ENCODE measurements at regions not wholly inside any gene's neighbourhood (a gene's known extent, or its start where the extent isn't known, plus 50 kb on each side); places are given as distances from the start of the nearest gene placed in this dataset.

DNA sequence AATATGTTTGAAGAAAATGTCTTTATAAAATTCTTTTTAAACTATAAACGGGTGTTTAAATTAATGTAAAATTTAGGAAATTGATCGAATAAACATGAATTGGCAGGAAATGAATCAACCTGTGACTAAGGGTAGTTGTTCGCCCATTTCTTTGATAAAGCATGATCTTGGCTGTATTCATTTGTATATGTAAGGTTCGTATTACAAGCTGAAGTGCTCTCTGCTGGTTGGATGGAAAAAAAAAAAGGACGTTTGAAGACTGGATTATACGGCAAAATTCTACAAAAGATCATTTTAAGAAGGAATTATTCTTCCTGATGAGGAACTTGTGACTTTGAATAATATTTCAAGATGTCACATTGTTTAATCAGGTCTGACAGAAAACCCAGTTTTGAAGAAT lies 185.4 kb upstream of the ANK3 start:
- H3K4me1 ChIP-seq (ENCODE audit: insufficient read depth): peaks cover 47% of the 10 kb centered on the region
- H3K9me3 Mint-ChIP-seq: peaks cover 5% of the 10 kb centered on the region; the same call in 2 of the 3 replicates
- H4K20me1 ChIP-seq (replicated peaks; ENCODE audit: insufficient read depth): no peaks in the 10 kb centered on the region
- H3K4me3 ChIP-seq: no peak overlapping the region
- H3K9me2 ChIP-seq (ENCODE audit: insufficient read depth): no peaks in the 10 kb centered on the region
- no peaks in the 10 kb centered on the region for H3K36me3 ChIP-seq (ENCODE audit: insufficient read depth)
- no peaks in the 10 kb centered on the region for H3K27me3 ChIP-seq (ENCODE audit: insufficient read depth)
- no peak for ATAC-seq
- peak overlapping the region; percentile 45; the same call in 1 of the 2 replicates for H3K27ac Mint-ChIP-seq
- no peak for DNase-seq (ENCODE audit: low spot score)
- H2AFZ ChIP-seq: no peak overlapping the region
- no peak overlapping the region for H3K27ac ChIP-seq (ENCODE audit: low read depth)
- H3K36me3 Mint-ChIP-seq (ENCODE audit: low read depth): peaks cover 9% of the 10 kb centered on the region; the same call in 2 of the 3 replicates
- no peaks in the 10 kb centered on the region for H3K27me3 Mint-ChIP-seq (ENCODE audit: insufficient read depth, low read depth, poor library complexity)
- H3K79me2 ChIP-seq (replicated peaks; ENCODE audit: insufficient read depth): no peaks in the 10 kb centered on the region
- no peak for TF ChIP-seq POLR2AphosphoS5 (IDR thresholded peaks at IDR 0.05; ENCODE audit: low read depth)
- TF ChIP-seq, protein P1, sequence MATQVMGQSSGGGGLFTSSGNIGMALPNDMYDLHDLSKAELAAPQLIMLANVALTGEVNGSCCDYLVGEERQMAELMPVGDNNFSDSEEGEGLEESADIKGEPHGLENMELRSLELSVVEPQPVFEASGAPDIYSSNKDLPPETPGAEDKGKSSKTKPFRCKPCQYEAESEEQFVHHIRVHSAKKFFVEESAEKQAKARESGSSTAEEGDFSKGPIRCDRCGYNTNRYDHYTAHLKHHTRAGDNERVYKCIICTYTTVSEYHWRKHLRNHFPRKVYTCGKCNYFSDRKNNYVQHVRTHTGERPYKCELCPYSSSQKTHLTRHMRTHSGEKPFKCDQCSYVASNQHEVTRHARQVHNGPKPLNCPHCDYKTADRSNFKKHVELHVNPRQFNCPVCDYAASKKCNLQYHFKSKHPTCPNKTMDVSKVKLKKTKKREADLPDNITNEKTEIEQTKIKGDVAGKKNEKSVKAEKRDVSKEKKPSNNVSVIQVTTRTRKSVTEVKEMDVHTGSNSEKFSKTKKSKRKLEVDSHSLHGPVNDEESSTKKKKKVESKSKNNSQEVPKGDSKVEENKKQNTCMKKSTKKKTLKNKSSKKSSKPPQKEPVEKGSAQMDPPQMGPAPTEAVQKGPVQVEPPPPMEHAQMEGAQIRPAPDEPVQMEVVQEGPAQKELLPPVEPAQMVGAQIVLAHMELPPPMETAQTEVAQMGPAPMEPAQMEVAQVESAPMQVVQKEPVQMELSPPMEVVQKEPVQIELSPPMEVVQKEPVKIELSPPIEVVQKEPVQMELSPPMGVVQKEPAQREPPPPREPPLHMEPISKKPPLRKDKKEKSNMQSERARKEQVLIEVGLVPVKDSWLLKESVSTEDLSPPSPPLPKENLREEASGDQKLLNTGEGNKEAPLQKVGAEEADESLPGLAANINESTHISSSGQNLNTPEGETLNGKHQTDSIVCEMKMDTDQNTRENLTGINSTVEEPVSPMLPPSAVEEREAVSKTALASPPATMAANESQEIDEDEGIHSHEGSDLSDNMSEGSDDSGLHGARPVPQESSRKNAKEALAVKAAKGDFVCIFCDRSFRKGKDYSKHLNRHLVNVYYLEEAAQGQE (IDR thresholded peaks at IDR 0.05; ENCODE audit: unreplicated experiment): no peak
- TF ChIP-seq, protein P2, sequence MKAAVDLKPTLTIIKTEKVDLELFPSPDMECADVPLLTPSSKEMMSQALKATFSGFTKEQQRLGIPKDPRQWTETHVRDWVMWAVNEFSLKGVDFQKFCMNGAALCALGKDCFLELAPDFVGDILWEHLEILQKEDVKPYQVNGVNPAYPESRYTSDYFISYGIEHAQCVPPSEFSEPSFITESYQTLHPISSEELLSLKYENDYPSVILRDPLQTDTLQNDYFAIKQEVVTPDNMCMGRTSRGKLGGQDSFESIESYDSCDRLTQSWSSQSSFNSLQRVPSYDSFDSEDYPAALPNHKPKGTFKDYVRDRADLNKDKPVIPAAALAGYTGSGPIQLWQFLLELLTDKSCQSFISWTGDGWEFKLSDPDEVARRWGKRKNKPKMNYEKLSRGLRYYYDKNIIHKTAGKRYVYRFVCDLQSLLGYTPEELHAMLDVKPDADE (IDR thresholded peaks at IDR 0.05): no peak
- H3K4me2 ChIP-seq: 0 out of 2 replicates have a peak overlapping the region, but pooled peaks have one; percentile 41
- H3F3A ChIP-seq (replicated peaks; ENCODE audit: low read depth): no peaks in the 10 kb centered on the region
- H3K4me3 Mint-ChIP-seq: no peak overlapping the region
- H3K4me1 Mint-ChIP-seq: peaks cover 52% of the 10 kb centered on the region

DNA sequence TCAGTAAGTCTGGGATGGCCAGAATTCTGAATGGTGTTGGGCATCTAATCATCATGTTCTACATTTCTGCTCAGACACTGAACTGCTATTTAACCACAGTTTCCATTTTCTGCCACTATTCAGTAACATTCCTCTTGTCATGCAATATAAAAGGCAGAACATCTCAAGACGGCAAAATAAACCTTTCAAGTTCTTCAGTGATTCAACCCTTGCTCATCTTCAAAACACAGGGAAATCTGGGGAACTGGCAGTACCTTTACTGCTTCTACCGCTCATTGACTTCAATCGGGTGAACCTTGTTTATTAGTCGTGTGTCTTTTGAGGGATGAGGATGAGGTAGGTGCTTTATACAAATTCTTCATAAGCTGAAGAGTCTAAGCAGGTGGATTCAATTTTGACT lies 184.7 kb upstream of the ANK3 start:
- no peaks in the 10 kb centered on the region for H3K36me3 ChIP-seq (ENCODE audit: insufficient read depth)
- no peak overlapping the region for H2AFZ ChIP-seq
- no peaks in the 10 kb centered on the region for H3K27me3 Mint-ChIP-seq (ENCODE audit: insufficient read depth, low read depth, poor library complexity)
- H3K27ac ChIP-seq (ENCODE audit: low read depth): 0 out of 2 replicates have a peak overlapping the region, but pooled peaks have one; percentile 3
- peak overlapping the region; percentile 41; the same call in 1 of the 2 replicates for H3K4me2 ChIP-seq
- no peak overlapping the region; the same call in 1 of the 2 replicates for H3K27ac Mint-ChIP-seq
- no peaks in the 10 kb centered on the region for H4K20me1 ChIP-seq (replicated peaks; ENCODE audit: insufficient read depth)
- peaks cover 9% of the 10 kb centered on the region; the same call in 2 of the 3 replicates for H3K36me3 Mint-ChIP-seq (ENCODE audit: low read depth)
- no peaks in the 10 kb centered on the region for H3K27me3 ChIP-seq (ENCODE audit: insufficient read depth)
- H3K4me3 Mint-ChIP-seq: no peak overlapping the region
- H3K9me2 ChIP-seq (ENCODE audit: insufficient read depth): no peaks in the 10 kb centered on the region
- H3F3A ChIP-seq (replicated peaks; ENCODE audit: low read depth): no peaks in the 10 kb centered on the region
- H3K79me2 ChIP-seq (replicated peaks; ENCODE audit: insufficient read depth): no peaks in the 10 kb centered on the region
- no peak overlapping the region for H3K4me3 ChIP-seq
- no peak for TF ChIP-seq EZH2 (IDR thresholded peaks at IDR 0.05; ENCODE audit: low read depth, unreplicated experiment)
- TF ChIP-seq CREB1 (CRISPR knock-in tag; IDR thresholded peaks at IDR 0.05; ENCODE audit: low read depth): no peak
- no peak for TF ChIP-seq POLR2AphosphoS5 (IDR thresholded peaks at IDR 0.05; ENCODE audit: low read depth)
- TF ChIP-seq ZNF114 (CRISPR knock-in tag; IDR thresholded peaks at IDR 0.05): no peak
- no peak for TF ChIP-seq JUNB (IDR thresholded peaks at IDR 0.05; ENCODE audit: unreplicated experiment)
- TF ChIP-seq NANOG (IDR thresholded peaks at IDR 0.05; ENCODE audit: borderline replicate concordance): no peak
- TF ChIP-seq, protein P3, sequence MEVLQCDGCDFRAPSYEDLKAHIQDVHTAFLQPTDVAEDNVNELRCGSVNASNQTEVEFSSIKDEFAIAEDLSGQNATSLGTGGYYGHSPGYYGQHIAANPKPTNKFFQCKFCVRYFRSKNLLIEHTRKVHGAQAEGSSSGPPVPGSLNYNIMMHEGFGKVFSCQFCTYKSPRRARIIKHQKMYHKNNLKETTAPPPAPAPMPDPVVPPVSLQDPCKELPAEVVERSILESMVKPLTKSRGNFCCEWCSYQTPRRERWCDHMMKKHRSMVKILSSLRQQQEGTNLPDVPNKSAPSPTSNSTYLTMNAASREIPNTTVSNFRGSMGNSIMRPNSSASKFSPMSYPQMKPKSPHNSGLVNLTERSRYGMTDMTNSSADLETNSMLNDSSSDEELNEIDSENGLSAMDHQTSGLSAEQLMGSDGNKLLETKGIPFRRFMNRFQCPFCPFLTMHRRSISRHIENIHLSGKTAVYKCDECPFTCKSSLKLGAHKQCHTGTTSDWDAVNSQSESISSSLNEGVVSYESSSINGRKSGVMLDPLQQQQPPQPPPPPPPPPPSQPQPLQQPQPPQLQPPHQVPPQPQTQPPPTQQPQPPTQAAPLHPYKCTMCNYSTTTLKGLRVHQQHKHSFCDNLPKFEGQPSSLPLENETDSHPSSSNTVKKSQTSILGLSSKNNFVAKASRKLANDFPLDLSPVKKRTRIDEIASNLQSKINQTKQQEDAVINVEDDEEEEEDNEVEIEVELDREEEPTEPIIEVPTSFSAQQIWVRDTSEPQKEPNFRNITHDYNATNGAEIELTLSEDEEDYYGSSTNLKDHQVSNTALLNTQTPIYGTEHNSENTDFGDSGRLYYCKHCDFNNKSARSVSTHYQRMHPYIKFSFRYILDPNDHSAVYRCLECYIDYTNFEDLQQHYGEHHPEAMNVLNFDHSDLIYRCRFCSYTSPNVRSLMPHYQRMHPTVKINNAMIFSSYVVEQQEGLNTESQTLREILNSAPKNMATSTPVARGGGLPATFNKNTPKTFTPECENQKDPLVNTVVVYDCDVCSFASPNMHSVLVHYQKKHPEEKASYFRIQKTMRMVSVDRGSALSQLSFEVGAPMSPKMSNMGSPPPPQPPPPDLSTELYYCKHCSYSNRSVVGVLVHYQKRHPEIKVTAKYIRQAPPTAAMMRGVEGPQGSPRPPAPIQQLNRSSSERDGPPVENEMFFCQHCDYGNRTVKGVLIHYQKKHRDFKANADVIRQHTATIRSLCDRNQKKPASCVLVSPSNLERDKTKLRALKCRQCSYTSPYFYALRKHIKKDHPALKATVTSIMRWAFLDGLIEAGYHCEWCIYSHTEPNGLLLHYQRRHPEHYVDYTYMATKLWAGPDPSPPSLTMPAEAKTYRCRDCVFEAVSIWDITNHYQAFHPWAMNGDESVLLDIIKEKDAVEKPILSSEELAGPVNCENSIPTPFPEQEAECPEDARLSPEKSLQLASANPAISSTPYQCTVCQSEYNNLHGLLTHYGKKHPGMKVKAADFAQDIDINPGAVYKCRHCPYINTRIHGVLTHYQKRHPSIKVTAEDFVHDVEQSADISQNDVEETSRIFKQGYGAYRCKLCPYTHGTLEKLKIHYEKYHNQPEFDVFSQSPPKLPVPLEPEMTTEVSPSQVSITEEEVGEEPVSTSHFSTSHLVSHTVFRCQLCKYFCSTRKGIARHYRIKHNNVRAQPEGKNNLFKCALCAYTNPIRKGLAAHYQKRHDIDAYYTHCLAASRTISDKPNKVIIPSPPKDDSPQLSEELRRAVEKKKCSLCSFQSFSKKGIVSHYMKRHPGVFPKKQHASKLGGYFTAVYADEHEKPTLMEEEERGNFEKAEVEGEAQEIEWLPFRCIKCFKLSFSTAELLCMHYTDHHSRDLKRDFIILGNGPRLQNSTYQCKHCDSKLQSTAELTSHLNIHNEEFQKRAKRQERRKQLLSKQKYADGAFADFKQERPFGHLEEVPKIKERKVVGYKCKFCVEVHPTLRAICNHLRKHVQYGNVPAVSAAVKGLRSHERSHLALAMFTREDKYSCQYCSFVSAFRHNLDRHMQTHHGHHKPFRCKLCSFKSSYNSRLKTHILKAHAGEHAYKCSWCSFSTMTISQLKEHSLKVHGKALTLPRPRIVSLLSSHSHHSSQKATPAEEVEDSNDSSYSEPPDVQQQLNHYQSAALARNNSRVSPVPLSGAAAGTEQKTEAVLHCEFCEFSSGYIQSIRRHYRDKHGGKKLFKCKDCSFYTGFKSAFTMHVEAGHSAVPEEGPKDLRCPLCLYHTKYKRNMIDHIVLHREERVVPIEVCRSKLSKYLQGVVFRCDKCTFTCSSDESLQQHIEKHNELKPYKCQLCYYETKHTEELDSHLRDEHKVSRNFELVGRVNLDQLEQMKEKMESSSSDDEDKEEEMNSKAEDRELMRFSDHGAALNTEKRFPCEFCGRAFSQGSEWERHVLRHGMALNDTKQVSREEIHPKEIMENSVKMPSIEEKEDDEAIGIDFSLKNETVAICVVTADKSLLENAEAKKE (CRISPR knock-in tag; IDR thresholded peaks at IDR 0.05): no peak
- H3K9me3 Mint-ChIP-seq: peaks cover 5% of the 10 kb centered on the region; the same call in 2 of the 3 replicates
- H3K4me1 Mint-ChIP-seq: peaks cover 52% of the 10 kb centered on the region
- no peak for ATAC-seq
- DNase-seq (ENCODE audit: low spot score): no peak
- peaks cover 47% of the 10 kb centered on the region for H3K4me1 ChIP-seq (ENCODE audit: insufficient read depth)

All from GM23338 (cell line).